ENCODE measurements at regions not wholly inside any gene's neighbourhood (a gene's known extent, or its start where the extent isn't known, plus 50 kb on each side); places are given as distances from the start of the nearest gene placed in this dataset.
A peak's percentile ranks its signal among the peaks of the same experiment; 100 is the strongest.

DNA sequence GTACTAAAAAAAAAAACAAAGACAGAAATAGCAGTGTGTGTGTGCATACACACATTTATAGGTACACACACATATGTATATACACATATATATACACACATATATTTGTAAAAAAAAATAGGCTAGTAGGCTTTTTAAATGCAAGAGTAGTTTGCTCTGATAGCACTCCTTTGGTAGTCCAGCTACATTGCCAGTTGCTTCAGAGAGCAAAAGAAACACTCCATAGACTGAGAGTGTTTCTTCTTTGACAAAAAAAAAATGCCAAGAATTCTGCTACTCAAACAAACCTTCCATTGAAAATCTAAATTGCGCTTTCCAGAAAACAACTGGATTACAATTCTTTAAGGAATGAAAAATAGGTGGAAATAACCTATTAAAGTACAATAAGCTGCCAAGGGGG is 365.9 kb upstream of the GALNT5 start:
- no peaks in the 10 kb centered on the region for H3F3A ChIP-seq (ENCODE audit: insufficient read depth)
- no peaks in the 10 kb centered on the region for H3K36me3 ChIP-seq (ENCODE audit: low read depth)
- H2AFZ ChIP-seq, result no peak overlapping the region
- no peaks in the 10 kb centered on the region for H3K9me2 ChIP-seq (ENCODE audit: insufficient read depth)
- H3K4me2 ChIP-seq (ENCODE audit: unreplicated experiment), result no peak overlapping the region
- DNase-seq, result no peak
- H3K9me3 ChIP-seq (ENCODE audit: low read depth), result no peaks in the 10 kb centered on the region
- no peaks in the 10 kb centered on the region for H3K79me2 ChIP-seq (ENCODE audit: insufficient read depth)
- TF ChIP-seq EZH2 (IDR thresholded peaks at IDR 0.05; ENCODE audit: insufficient read depth, poor library complexity, severe bottlenecking) (no peak), EZH2phosphoT487 (IDR thresholded peaks at IDR 0.05; ENCODE audit: insufficient read depth, low read depth) (no peak)
- WGBS, 2 experiments (ENCODE audit: low coverage in 1 of 2, low lambda C conversion rate in 2 of 2, missing lambda C conversion rate in 2 of 2), result 94 to 100% methylated on average over 1 of the region's 1 CpG
- in situ Hi-C loops (cut with MboI), result no loop called here
- H4K20me1 ChIP-seq (ENCODE audit: insufficient read depth), result no peaks in the 10 kb centered on the region
- H3K4me3 ChIP-seq, result no peak overlapping the region
- no peaks in the 10 kb centered on the region for H3K27me3 ChIP-seq (replicated peaks; ENCODE audit: insufficient read depth)
- peaks cover 4% of the 10 kb centered on the region; the same call in 1 of the 2 replicates for H3K4me1 ChIP-seq (ENCODE audit: insufficient read depth)
- H3K9ac ChIP-seq, result no peak overlapping the region
- H3K27ac ChIP-seq, result no peak overlapping the region

- Histone ChIP-seq H3K9me2 (ENCODE audit: insufficient read depth) (no peaks in the 10 kb centered on the region), H2AFZ (peak overlapping the region; percentile 94), H3K27ac (no peak overlapping the region), H3K27me3 (replicated peaks; ENCODE audit: insufficient read depth) (no peaks in the 10 kb centered on the region), H3K9ac (peak overlapping the region; percentile 32), H4K20me1 (ENCODE audit: insufficient read depth) (no peaks in the 10 kb centered on the region), H3K36me3 (ENCODE audit: low read depth) (no peaks in the 10 kb centered on the region), H3K9me3 (ENCODE audit: low read depth) (no peaks in the 10 kb centered on the region), H3K79me2 (ENCODE audit: insufficient read depth) (no peaks in the 10 kb centered on the region), H3K4me3 (peak overlapping the region; percentile 71), H3F3A (ENCODE audit: insufficient read depth) (no peaks in the 10 kb centered on the region), H3K4me1 (ENCODE audit: insufficient read depth) (peaks cover 4% of the 10 kb centered on the region; the same call in 1 of the 2 replicates), H3K4me2 (ENCODE audit: unreplicated experiment) (peak overlapping the region; percentile 81)
- DNase-seq, result peak; percentile 49
- no peak for TF ChIP-seq EZH2 (IDR thresholded peaks at IDR 0.05; ENCODE audit: insufficient read depth, poor library complexity, severe bottlenecking)
- TF ChIP-seq EZH2phosphoT487 (IDR thresholded peaks at IDR 0.05; ENCODE audit: insufficient read depth, low read depth), result no peak
- 1% methylated on average over 14 of the region's 14 CpGs for WGBS, 2 experiments (ENCODE audit: low coverage in 1 of 2, low lambda C conversion rate in 2 of 2, missing lambda C conversion rate in 2 of 2)
- in situ Hi-C loops (cut with MboI), result no loop called here
These were observed 364.8 kb upstream of the GALNT5 start for GRCh38 chr2:156892467-156893281.

GRCh38 chr2:156896294-156896693 is 361.2 kb upstream of the GALNT5 start:
- H3K9me2 ChIP-seq (ENCODE audit: insufficient read depth), result no peaks in the 10 kb centered on the region
- WGBS, 2 experiments (ENCODE audit: low coverage in 1 of 2, low lambda C conversion rate in 2 of 2, missing lambda C conversion rate in 2 of 2), result 4 to 15% methylated on average over 1 of the region's 1 CpG
- H3K27me3 ChIP-seq (replicated peaks; ENCODE audit: insufficient read depth), result no peaks in the 10 kb centered on the region
- H2AFZ ChIP-seq, result no peak overlapping the region
- in situ Hi-C loops (cut with MboI), result no loop called here
- H3K4me3 ChIP-seq, result no peak overlapping the region
- H4K20me1 ChIP-seq (ENCODE audit: insufficient read depth), result no peaks in the 10 kb centered on the region
- H3K27ac ChIP-seq, result no peak overlapping the region
- H3F3A ChIP-seq (ENCODE audit: insufficient read depth), result no peaks in the 10 kb centered on the region
- H3K9me3 ChIP-seq (ENCODE audit: low read depth), result no peaks in the 10 kb centered on the region
- H3K9ac ChIP-seq, result no peak overlapping the region
- H3K36me3 ChIP-seq (ENCODE audit: low read depth), result no peaks in the 10 kb centered on the region
- no peaks in the 10 kb centered on the region for H3K79me2 ChIP-seq (ENCODE audit: insufficient read depth)
- TF ChIP-seq EZH2phosphoT487 (IDR thresholded peaks at IDR 0.05; ENCODE audit: insufficient read depth, low read depth), result no peak
- TF ChIP-seq EZH2 (IDR thresholded peaks at IDR 0.05; ENCODE audit: insufficient read depth, poor library complexity, severe bottlenecking), result no peak
- no peak for DNase-seq
- no peak overlapping the region for H3K4me2 ChIP-seq (ENCODE audit: unreplicated experiment)
- H3K4me1 ChIP-seq (ENCODE audit: insufficient read depth), result peaks cover 9% of the 10 kb centered on the region

DNA sequence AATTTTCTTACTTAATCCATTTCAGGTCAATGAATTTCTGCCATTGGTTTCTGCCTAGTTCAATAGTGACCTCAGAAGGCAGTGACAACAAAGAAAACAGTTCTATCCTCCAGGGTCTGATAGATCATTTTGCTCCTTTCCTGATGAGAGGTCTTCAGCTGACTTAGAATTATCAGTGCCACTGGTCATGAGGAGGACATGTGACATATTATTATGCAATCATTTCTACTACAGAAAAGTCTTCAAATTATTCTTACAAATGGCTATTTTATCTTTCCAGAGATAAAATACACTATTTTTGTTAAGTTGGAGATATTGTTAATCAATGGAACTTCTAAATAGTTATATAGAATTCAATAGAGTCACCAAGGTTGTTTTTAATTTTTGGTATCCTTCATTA is 360.0 kb upstream of the GALNT5 start:
- Histone ChIP-seq H3K36me3 (ENCODE audit: low read depth) (no peaks in the 10 kb centered on the region), H3K4me1 (ENCODE audit: insufficient read depth) (peaks cover 19% of the 10 kb centered on the region), H3K9me3 (ENCODE audit: low read depth) (no peaks in the 10 kb centered on the region), H4K20me1 (ENCODE audit: insufficient read depth) (no peaks in the 10 kb centered on the region), H3K4me3 (no peak overlapping the region), H3K9me2 (ENCODE audit: insufficient read depth) (no peaks in the 10 kb centered on the region), H3K27me3 (replicated peaks; ENCODE audit: insufficient read depth) (no peaks in the 10 kb centered on the region), H3K27ac (no peak overlapping the region), H3K79me2 (ENCODE audit: insufficient read depth) (no peaks in the 10 kb centered on the region), H2AFZ (no peak overlapping the region), H3F3A (ENCODE audit: insufficient read depth) (0 out of 2 replicates have a peak, but pooled peaks cover 8% of the 10 kb centered on the region), H3K4me2 (ENCODE audit: unreplicated experiment) (no peak overlapping the region), H3K9ac (no peak overlapping the region)
- TF ChIP-seq EZH2 (IDR thresholded peaks at IDR 0.05; ENCODE audit: insufficient read depth, poor library complexity, severe bottlenecking), result no peak
- no peak for TF ChIP-seq EZH2phosphoT487 (IDR thresholded peaks at IDR 0.05; ENCODE audit: insufficient read depth, low read depth)
- in situ Hi-C loops (cut with MboI), result no loop called here
- DNase-seq, result no peak
